Glutamatergic neuron (in vitro differentiated cells): ENCODE measurements at regions not wholly inside any gene's neighbourhood (a gene's known extent, or its start where the extent isn't known, plus 50 kb on each side); places are given as distances from the start of the nearest gene placed in this dataset.

Experiments used
- DNase-seq: peaks from one replicate; pipeline ENCODE4 v3.0.0; 2022
- H3K27ac Mint-ChIP-seq: one replicate; pipeline ENCODE4 v1.8.0; 2020; ENCODE audit warnings: mild to moderate bottlenecking, mixed read lengths, inconsistent platforms; ENCODE audit not compliant: unreplicated experiment
- H3K27me3 Mint-ChIP-seq: one replicate; pipeline ENCODE4 v1.8.0; 2020; ENCODE audit warnings: mild to moderate bottlenecking, moderate library complexity, mixed read lengths, inconsistent platforms; ENCODE audit not compliant: unreplicated experiment
- H3K36me3 Mint-ChIP-seq: one replicate; pipeline ENCODE4 v1.8.0; 2020; ENCODE audit warnings: mild to moderate bottlenecking, mixed read lengths, inconsistent platforms; ENCODE audit not compliant: unreplicated experiment
- H3K4me1 Mint-ChIP-seq: one replicate; pipeline ENCODE4 v1.8.0; 2020; ENCODE audit warnings: mild to moderate bottlenecking, low read depth, mixed read lengths, inconsistent platforms; ENCODE audit not compliant: unreplicated experiment
- H3K4me3 Mint-ChIP-seq: one replicate; pipeline ENCODE4 v1.8.0; 2020; ENCODE audit warnings: mild to moderate bottlenecking, mixed read lengths, inconsistent platforms; ENCODE audit not compliant: unreplicated experiment
- H3K9me3 Mint-ChIP-seq: one replicate; pipeline ENCODE4 v1.8.0; 2020; ENCODE audit warnings: mild to moderate bottlenecking, moderate library complexity, mixed read lengths, inconsistent platforms; ENCODE audit not compliant: unreplicated experiment
- TF ChIP-seq, protein P1 (sequence below): fragments of 200-600 bp; sonication (generic); IDR thresholded peaks from one replicate; pipeline ENCODE4 v1.5.0; 2021; ENCODE audit not compliant: partially characterized antibody, unreplicated experiment

DNA sequence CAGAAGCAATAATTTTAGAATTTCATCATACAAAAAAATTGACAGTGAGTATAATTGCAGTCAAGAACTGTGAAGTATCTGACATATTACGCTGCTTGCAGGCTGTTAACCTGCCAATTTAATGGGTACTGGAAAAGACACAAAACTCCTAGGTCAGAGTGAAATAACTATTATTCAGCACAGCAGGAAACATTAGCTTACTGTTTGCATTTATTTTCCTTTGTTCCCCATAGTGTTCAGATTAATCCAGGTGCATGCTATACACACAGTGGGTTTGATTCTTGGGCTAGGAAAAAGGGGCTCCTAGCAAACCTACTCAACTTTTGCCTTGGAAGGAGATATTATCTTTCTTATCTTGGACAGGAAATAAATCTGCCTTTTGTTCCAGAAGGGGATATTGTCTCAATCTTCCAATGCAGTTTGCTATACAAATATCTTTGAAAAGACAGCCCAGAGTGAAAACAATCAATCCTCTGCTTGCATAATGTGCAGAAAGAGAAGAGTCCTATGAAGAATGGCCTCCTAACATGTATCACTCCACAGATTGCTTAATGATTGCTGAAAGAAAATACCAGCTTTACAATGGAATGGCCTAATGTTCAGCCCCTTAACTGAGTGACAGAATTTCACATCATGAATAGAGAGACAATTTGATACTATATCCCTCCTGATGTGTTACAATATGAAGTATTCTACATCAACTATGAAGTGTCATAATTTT, 443.4 kb downstream of the TBC1D4 start:
- Mint-ChIP-seq H3K27me3 (no peaks in the 10 kb centered on the region), H3K9me3 (no peaks in the 10 kb centered on the region), H3K27ac (no peak overlapping the region), H3K36me3 (no peaks in the 10 kb centered on the region), H3K4me3 (no peak overlapping the region), H3K4me1 (no peaks in the 10 kb centered on the region)
- TF ChIP-seq, protein P1, sequence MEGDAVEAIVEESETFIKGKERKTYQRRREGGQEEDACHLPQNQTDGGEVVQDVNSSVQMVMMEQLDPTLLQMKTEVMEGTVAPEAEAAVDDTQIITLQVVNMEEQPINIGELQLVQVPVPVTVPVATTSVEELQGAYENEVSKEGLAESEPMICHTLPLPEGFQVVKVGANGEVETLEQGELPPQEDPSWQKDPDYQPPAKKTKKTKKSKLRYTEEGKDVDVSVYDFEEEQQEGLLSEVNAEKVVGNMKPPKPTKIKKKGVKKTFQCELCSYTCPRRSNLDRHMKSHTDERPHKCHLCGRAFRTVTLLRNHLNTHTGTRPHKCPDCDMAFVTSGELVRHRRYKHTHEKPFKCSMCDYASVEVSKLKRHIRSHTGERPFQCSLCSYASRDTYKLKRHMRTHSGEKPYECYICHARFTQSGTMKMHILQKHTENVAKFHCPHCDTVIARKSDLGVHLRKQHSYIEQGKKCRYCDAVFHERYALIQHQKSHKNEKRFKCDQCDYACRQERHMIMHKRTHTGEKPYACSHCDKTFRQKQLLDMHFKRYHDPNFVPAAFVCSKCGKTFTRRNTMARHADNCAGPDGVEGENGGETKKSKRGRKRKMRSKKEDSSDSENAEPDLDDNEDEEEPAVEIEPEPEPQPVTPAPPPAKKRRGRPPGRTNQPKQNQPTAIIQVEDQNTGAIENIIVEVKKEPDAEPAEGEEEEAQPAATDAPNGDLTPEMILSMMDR, result no peak
- DNase-seq, result no peak

DNA sequence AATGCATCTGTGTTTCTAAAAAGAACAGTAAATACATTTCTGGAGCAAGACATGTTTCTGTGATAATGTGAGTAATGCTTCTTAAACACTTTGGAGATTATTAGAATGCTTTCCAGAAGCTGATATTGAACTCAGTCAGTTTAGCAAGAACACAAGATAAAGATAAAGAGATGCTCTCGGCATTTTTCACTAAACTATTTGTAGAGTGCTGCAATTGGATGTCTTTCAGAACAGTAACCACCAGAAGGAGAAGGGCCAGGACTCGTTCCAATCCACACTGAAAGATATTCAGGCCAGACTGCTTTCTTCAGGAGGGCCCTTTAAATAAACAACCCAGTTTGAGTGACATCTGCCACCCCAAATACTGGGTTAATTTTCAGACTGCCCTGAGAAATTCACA, 456.0 kb downstream of the TBC1D4 start:
- H3K36me3 Mint-ChIP-seq, result peaks cover 12% of the 10 kb centered on the region
- TF ChIP-seq, protein P1, result no peak
- peaks cover 3% of the 10 kb centered on the region for H3K4me1 Mint-ChIP-seq
- DNase-seq, result no peak
- H3K27me3 Mint-ChIP-seq, result no peaks in the 10 kb centered on the region
- H3K9me3 Mint-ChIP-seq, result peaks cover 7% of the 10 kb centered on the region
- H3K4me3 Mint-ChIP-seq, result no peak overlapping the region
- no peak overlapping the region for H3K27ac Mint-ChIP-seq

GRCh38 chr13:75024602-75025001, 457.4 kb downstream of the TBC1D4 start:
- Mint-ChIP-seq H3K4me3 (no peak overlapping the region), H3K27ac (no peak overlapping the region), H3K9me3 (peaks cover 7% of the 10 kb centered on the region), H3K36me3 (peaks cover 7% of the 10 kb centered on the region), H3K27me3 (peaks cover 3% of the 10 kb centered on the region), H3K4me1 (peaks cover 3% of the 10 kb centered on the region)
- TF ChIP-seq, protein P1, result no peak
- DNase-seq, result no peak

DNA sequence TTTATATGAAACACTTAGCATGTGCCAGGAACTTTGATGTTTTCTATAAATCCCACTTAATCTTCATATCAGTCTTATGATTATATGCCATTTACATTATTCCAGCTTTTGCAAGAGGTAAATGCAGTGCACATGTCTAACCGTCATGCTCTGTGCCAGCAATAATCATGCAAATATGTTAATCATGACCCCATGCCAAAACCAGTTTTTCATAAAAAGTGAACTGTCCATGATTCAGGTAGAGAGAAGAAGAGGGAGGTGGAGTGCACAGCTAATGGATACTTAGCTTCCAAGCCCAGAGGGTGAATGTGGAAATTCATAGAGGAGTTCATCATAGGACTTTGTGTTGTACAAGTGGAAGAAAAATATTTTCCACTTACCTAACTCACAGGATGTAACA, 458.4 kb downstream of the TBC1D4 start:
- H3K4me3 Mint-ChIP-seq, result no peak overlapping the region
- no peak overlapping the region for H3K27ac Mint-ChIP-seq
- H3K27me3 Mint-ChIP-seq, result peaks cover 3% of the 10 kb centered on the region
- peaks cover 6% of the 10 kb centered on the region for H3K36me3 Mint-ChIP-seq
- TF ChIP-seq, protein P1, result no peak
- DNase-seq, result no peak
- H3K9me3 Mint-ChIP-seq, result peaks cover 4% of the 10 kb centered on the region
- peaks cover 3% of the 10 kb centered on the region for H3K4me1 Mint-ChIP-seq

DNA sequence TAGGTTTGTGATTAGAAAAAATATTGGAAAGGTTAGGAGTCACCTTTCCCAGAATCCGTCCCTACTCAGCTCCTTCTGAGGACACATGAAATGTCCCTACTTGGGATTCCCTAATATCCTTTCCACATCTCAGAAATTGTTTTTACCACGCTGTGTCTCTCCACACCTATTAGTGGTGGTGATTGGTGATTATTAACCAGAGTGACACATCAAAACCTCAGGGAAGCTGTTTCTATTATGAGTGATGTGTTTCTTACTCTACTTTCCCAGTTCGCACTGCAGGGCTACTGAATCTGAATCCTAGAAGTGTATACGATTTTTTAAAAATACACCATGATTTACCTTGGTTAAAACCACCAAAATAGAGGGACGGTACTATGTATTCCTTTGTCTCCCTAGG, 460.8 kb downstream of the TBC1D4 start:
- Mint-ChIP-seq H3K9me3 (peaks cover 2% of the 10 kb centered on the region), H3K36me3 (no peaks in the 10 kb centered on the region), H3K27ac (no peak overlapping the region), H3K4me3 (no peak overlapping the region), H3K27me3 (peaks cover 3% of the 10 kb centered on the region), H3K4me1 (peaks cover 3% of the 10 kb centered on the region)
- TF ChIP-seq, protein P1, result no peak
- no peak for DNase-seq
